GM23338 (cell line): ENCODE measurements at regions not wholly inside any gene's neighbourhood (a gene's known extent, or its start where the extent isn't known, plus 50 kb on each side); places are given as distances from the start of the nearest gene placed in this dataset.

ENCODE experiments used
- ATAC-seq: fragments of 200-7000 bp; cut with Tn5 transposase; 3 replicates; pipeline ENCODE4 v1.9.1; 2020
- DNase-seq: peaks from one replicate; pipeline ENCODE4 v3.0.0-alpha.2; 2015; ENCODE audit warnings: low spot score
- H2AFZ ChIP-seq: fragments of 200-600 bp; sonication (generic); 2 replicates; pipeline ENCODE4 v1.8.0; 2016; ENCODE audit warnings: antibody characterized with exemption, mild to moderate bottlenecking, moderate library complexity
- H3F3A ChIP-seq: fragments of 200-600 bp; sonication (generic); replicated peaks from 2 replicates; pipeline ENCODE4 v1.8.0; 2017; ENCODE audit warnings: antibody characterized with exemption, mixed run types, low read depth
- H3K27ac ChIP-seq: fragments of 200-600 bp; sonication (generic); 2 replicates; pipeline ENCODE4 v1.6.1; 2016; ENCODE audit warnings: low read depth
- H3K27me3 ChIP-seq: fragments of 200-600 bp; sonication (generic); 2 replicates; pipeline ENCODE4 v1.8.0; 2016; ENCODE audit warnings: mild to moderate bottlenecking, mixed run types, moderate library complexity; ENCODE audit not compliant: insufficient read depth
- H3K36me3 ChIP-seq: fragments of 200-600 bp; sonication (generic); 2 replicates; pipeline ENCODE4 v1.8.0; 2016; ENCODE audit warnings: mild to moderate bottlenecking; ENCODE audit not compliant: insufficient read depth
- H3K4me1 ChIP-seq: fragments of 200-600 bp; sonication (generic); 2 replicates; pipeline ENCODE4 v1.8.0; 2016; ENCODE audit warnings: mild to moderate bottlenecking, moderate library complexity; ENCODE audit not compliant: insufficient read depth
- H3K4me2 ChIP-seq: fragments of 200-600 bp; sonication (generic); 2 replicates; pipeline ENCODE4 v1.7.1; 2017; ENCODE audit warnings: mixed run types
- H3K4me3 ChIP-seq: fragments of 200-600 bp; sonication (generic); 2 replicates; pipeline ENCODE4 v1.6.1; 2016; ENCODE audit warnings: mixed run types
- H3K79me2 ChIP-seq: fragments of 200-600 bp; sonication (generic); replicated peaks from 2 replicates; pipeline ENCODE4 v1.8.0; 2017; ENCODE audit warnings: mild to moderate bottlenecking; ENCODE audit not compliant: insufficient read depth
- H3K9me2 ChIP-seq: fragments of 200-600 bp; sonication (generic); 2 replicates; pipeline ENCODE4 v1.8.0; 2017; ENCODE audit not compliant: insufficient read depth
- H4K20me1 ChIP-seq: fragments of 200-600 bp; sonication (generic); replicated peaks from 2 replicates; pipeline ENCODE4 v1.8.0; 2017; ENCODE audit warnings: mild to moderate bottlenecking; ENCODE audit not compliant: insufficient read depth
- H3K27ac Mint-ChIP-seq: 2 replicates; pipeline ENCODE4 v1.8.0; 2020; ENCODE audit warnings: inconsistent platforms, mild to moderate bottlenecking, moderate library complexity, mixed read lengths
- H3K27me3 Mint-ChIP-seq: 3 replicates; pipeline ENCODE4 v1.8.0; 2022; ENCODE audit warnings: low read depth, mild to moderate bottlenecking, moderate library complexity, mixed read lengths, inconsistent platforms; ENCODE audit not compliant: insufficient read depth, poor library complexity
- H3K36me3 Mint-ChIP-seq: 3 replicates; pipeline ENCODE4 v1.8.0; 2021; ENCODE audit warnings: low read depth, mild to moderate bottlenecking, inconsistent platforms, moderate library complexity, mixed read lengths
- H3K4me1 Mint-ChIP-seq: 3 replicates; pipeline ENCODE4 v1.8.0; 2020; ENCODE audit warnings: mild to moderate bottlenecking, inconsistent platforms, mixed read lengths
- H3K4me3 Mint-ChIP-seq: 3 replicates; pipeline ENCODE4 v1.8.0; 2021; ENCODE audit warnings: moderate library complexity, mild to moderate bottlenecking, inconsistent platforms, mixed read lengths
- H3K9me3 Mint-ChIP-seq: 3 replicates; pipeline ENCODE4 v1.8.0; 2020; ENCODE audit warnings: moderate library complexity, mild to moderate bottlenecking, inconsistent platforms, mixed read lengths
- EZH2 ChIP-seq: fragments of 200-600 bp; sonication (generic); IDR thresholded peaks from one replicate; pipeline ENCODE4 v1.8.0; 2017; ENCODE audit warnings: antibody characterized with exemption, mild to moderate bottlenecking, low read depth; ENCODE audit not compliant: unreplicated experiment
- EZH2phosphoT487 ChIP-seq: fragments of 200-600 bp; sonication (generic); IDR thresholded peaks from one replicate; pipeline ENCODE4 v1.8.1; 2018; ENCODE audit warnings: antibody characterized with exemption; ENCODE audit not compliant: unreplicated experiment
- JUNB ChIP-seq: IDR thresholded peaks from one replicate; pipeline ENCODE4 v1.6.1; 2016; ENCODE audit warnings: antibody characterized with exemption; ENCODE audit not compliant: unreplicated experiment
- NANOG ChIP-seq: IDR thresholded peaks from 2 replicates; pipeline ENCODE4 v1.6.1; 2016; ENCODE audit warnings: antibody characterized with exemption, borderline replicate concordance
- POLR2AphosphoS5 ChIP-seq: IDR thresholded peaks from 2 replicates; pipeline ENCODE4 v1.6.1; 2016; ENCODE audit warnings: antibody characterized with exemption, low read depth
- ZNF114 ChIP-seq: fragments of 250-450 bp; sonication (Bioruptor Pico); IDR thresholded peaks from 2 replicates; pipeline ENCODE4 v1.5.0; 2020; ENCODE audit warnings: mild to moderate bottlenecking, moderate library complexity
- ZNF331 ChIP-seq: fragments of 250-450 bp; sonication (Bioruptor Pico); IDR thresholded peaks from 2 replicates; pipeline ENCODE4 v1.5.0; 2020; ENCODE audit warnings: low read depth, mild to moderate bottlenecking, moderate library complexity
- TF ChIP-seq, protein P1 (sequence below), 2 experiments: fragments of 200-600 bp in 1 of 2; sonication (generic) in 1 of 2; conservative IDR thresholded peaks; 2 replicates each; pipeline versions ENCODE4 v1.5.1 to v1.6.1; 2016 to 2017; ENCODE audit warnings: antibody characterized with exemption in 2 of 2, low read depth in 2 of 2, mild to moderate bottlenecking in 2 of 2, moderate library complexity in 1 of 2
- TF ChIP-seq, protein P2 (sequence below): IDR thresholded peaks from one replicate; pipeline ENCODE4 v1.6.1; 2018; ENCODE audit warnings: antibody characterized with exemption; ENCODE audit not compliant: unreplicated experiment
- TF ChIP-seq, protein P3 (sequence below): IDR thresholded peaks from 2 replicates; pipeline ENCODE4 v1.6.1; 2016; ENCODE audit warnings: antibody characterized with exemption

DNA sequence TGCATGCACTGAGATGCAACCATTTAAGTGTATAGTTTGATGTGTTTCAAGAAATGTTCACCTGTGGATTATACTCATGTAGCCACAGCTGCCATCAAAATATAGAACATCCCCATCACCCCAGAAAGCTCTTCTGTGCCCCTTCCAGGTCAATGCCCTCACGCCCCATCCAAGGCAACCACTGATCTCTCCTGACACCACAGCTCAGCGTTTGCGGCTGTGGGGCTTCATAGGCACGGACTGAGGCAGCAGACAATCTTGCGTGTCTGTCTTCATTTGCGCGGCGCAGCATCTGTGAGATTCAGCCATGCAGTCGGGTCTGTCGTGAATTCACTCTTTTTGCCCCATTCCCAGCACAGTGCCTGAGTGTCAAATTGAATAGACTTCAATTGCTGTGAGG, 153.8 kb upstream of the UQCRFS1 start:
- H3K36me3 ChIP-seq, result no peaks in the 10 kb centered on the region
- Mint-ChIP-seq H3K4me3 (no peak overlapping the region), H3K36me3 (no peaks in the 10 kb centered on the region), H3K9me3 (no peaks in the 10 kb centered on the region), H3K27me3 (peaks cover 10% of the 10 kb centered on the region), H3K4me1 (peaks cover 48% of the 10 kb centered on the region), H3K27ac (no peak overlapping the region)
- no peak overlapping the region for H2AFZ ChIP-seq
- no peaks in the 10 kb centered on the region for H3K27me3 ChIP-seq
- no peak overlapping the region for H3K4me2 ChIP-seq
- DNase-seq (no peak), ATAC-seq (no peak)
- H3K27ac ChIP-seq, result no peak overlapping the region
- peaks cover 41% of the 10 kb centered on the region for H3K4me1 ChIP-seq
- H4K20me1 ChIP-seq, result no peaks in the 10 kb centered on the region
- H3K4me3 ChIP-seq, result no peak overlapping the region
- no peaks in the 10 kb centered on the region for H3K79me2 ChIP-seq
- TF ChIP-seq, protein P1, sequence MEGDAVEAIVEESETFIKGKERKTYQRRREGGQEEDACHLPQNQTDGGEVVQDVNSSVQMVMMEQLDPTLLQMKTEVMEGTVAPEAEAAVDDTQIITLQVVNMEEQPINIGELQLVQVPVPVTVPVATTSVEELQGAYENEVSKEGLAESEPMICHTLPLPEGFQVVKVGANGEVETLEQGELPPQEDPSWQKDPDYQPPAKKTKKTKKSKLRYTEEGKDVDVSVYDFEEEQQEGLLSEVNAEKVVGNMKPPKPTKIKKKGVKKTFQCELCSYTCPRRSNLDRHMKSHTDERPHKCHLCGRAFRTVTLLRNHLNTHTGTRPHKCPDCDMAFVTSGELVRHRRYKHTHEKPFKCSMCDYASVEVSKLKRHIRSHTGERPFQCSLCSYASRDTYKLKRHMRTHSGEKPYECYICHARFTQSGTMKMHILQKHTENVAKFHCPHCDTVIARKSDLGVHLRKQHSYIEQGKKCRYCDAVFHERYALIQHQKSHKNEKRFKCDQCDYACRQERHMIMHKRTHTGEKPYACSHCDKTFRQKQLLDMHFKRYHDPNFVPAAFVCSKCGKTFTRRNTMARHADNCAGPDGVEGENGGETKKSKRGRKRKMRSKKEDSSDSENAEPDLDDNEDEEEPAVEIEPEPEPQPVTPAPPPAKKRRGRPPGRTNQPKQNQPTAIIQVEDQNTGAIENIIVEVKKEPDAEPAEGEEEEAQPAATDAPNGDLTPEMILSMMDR (conservative IDR thresholded peaks at IDR 0.05; ENCODE audit: low read depth in 2 of 2), result no peak
- TF ChIP-seq, protein P2, sequence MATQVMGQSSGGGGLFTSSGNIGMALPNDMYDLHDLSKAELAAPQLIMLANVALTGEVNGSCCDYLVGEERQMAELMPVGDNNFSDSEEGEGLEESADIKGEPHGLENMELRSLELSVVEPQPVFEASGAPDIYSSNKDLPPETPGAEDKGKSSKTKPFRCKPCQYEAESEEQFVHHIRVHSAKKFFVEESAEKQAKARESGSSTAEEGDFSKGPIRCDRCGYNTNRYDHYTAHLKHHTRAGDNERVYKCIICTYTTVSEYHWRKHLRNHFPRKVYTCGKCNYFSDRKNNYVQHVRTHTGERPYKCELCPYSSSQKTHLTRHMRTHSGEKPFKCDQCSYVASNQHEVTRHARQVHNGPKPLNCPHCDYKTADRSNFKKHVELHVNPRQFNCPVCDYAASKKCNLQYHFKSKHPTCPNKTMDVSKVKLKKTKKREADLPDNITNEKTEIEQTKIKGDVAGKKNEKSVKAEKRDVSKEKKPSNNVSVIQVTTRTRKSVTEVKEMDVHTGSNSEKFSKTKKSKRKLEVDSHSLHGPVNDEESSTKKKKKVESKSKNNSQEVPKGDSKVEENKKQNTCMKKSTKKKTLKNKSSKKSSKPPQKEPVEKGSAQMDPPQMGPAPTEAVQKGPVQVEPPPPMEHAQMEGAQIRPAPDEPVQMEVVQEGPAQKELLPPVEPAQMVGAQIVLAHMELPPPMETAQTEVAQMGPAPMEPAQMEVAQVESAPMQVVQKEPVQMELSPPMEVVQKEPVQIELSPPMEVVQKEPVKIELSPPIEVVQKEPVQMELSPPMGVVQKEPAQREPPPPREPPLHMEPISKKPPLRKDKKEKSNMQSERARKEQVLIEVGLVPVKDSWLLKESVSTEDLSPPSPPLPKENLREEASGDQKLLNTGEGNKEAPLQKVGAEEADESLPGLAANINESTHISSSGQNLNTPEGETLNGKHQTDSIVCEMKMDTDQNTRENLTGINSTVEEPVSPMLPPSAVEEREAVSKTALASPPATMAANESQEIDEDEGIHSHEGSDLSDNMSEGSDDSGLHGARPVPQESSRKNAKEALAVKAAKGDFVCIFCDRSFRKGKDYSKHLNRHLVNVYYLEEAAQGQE, result no peak
- no peak for TF ChIP-seq ZNF114 (CRISPR knock-in tag)
- TF ChIP-seq ZNF331 (CRISPR knock-in tag), result no peak
- TF ChIP-seq, protein P3, sequence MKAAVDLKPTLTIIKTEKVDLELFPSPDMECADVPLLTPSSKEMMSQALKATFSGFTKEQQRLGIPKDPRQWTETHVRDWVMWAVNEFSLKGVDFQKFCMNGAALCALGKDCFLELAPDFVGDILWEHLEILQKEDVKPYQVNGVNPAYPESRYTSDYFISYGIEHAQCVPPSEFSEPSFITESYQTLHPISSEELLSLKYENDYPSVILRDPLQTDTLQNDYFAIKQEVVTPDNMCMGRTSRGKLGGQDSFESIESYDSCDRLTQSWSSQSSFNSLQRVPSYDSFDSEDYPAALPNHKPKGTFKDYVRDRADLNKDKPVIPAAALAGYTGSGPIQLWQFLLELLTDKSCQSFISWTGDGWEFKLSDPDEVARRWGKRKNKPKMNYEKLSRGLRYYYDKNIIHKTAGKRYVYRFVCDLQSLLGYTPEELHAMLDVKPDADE, result no peak
- TF ChIP-seq EZH2, result no peak
- TF ChIP-seq EZH2phosphoT487, result no peak
- no peak for TF ChIP-seq JUNB
- no peak for TF ChIP-seq POLR2AphosphoS5
- TF ChIP-seq NANOG, result no peak
- no peaks in the 10 kb centered on the region for H3K9me2 ChIP-seq
- H3F3A ChIP-seq, result no peaks in the 10 kb centered on the region

GRCh38 chr19:29367791-29368222, 154.9 kb upstream of the UQCRFS1 start:
- H3F3A ChIP-seq, result no peaks in the 10 kb centered on the region
- no peaks in the 10 kb centered on the region for H3K27me3 ChIP-seq
- H3K9me3 Mint-ChIP-seq, result no peaks in the 10 kb centered on the region; the same call in 2 of the 3 replicates
- peaks cover 48% of the 10 kb centered on the region for H3K4me1 Mint-ChIP-seq
- H3K4me2 ChIP-seq, result peak overlapping the region; percentile 61
- H3K27me3 Mint-ChIP-seq, result peaks cover 10% of the 10 kb centered on the region
- peak overlapping the region; percentile 22; the same call in 1 of the 2 replicates for H3K4me3 ChIP-seq
- peak; percentile 22 for DNase-seq
- no peak overlapping the region for H3K27ac ChIP-seq
- peak; percentile 56 for ATAC-seq
- H3K9me2 ChIP-seq, result no peaks in the 10 kb centered on the region
- TF ChIP-seq NANOG, result peak; percentile 59; the same call in 1 of the 2 replicates
- TF ChIP-seq, protein P3, result no peak
- no peak overlapping the region for H3K27ac Mint-ChIP-seq
- H3K36me3 ChIP-seq, result no peaks in the 10 kb centered on the region
- H3K4me3 Mint-ChIP-seq, result no peak overlapping the region
- no peak overlapping the region for H2AFZ ChIP-seq
- H3K4me1 ChIP-seq, result peaks cover 41% of the 10 kb centered on the region
- H3K79me2 ChIP-seq, result no peaks in the 10 kb centered on the region
- no peaks in the 10 kb centered on the region for H4K20me1 ChIP-seq
- no peaks in the 10 kb centered on the region for H3K36me3 Mint-ChIP-seq
